K562 (cell line): ENCODE measurements at regions not wholly inside any gene's neighbourhood (a gene's known extent, or its start where the extent isn't known, plus 50 kb on each side); places are given as distances from the start of the nearest gene placed in this dataset.

ENCODE experiments used
- E2F3 ChIP-seq: fragments of 250-450 bp; sonication (Bioruptor Pico); IDR thresholded peaks from 2 replicates; pipeline ENCODE4 v1.4.0; 2020; ENCODE audit warnings: mild to moderate bottlenecking
- GMEB1 ChIP-seq: fragments of 250-450 bp; sonication (Bioruptor Pico); IDR thresholded peaks from 2 replicates; pipeline ENCODE4 v1.4.0; 2020; ENCODE audit warnings: mild to moderate bottlenecking
- PHTF2 ChIP-seq: fragments of 250-450 bp; sonication (Bioruptor Pico); IDR thresholded peaks from 2 replicates; pipeline ENCODE4 v1.5.0; 2021; ENCODE audit warnings: mild to moderate bottlenecking
- SRSF3 ChIP-seq: fragments of 200-400 bp; formaldehyde crosslinking; IDR thresholded peaks from 2 replicates; pipeline ENCODE4 v1.6.1; 2016; ENCODE audit warnings: mild to moderate bottlenecking, low read length, moderate library complexity; ENCODE audit not compliant: insufficient read depth
- XRCC4 ChIP-seq: IDR thresholded peaks from one replicate; pipeline ENCODE4 v1.6.1; 2011; ENCODE audit not compliant: insufficient read depth, insufficient read length; ENCODE audit errors: extremely low read depth
- ZNF121 ChIP-seq: sonication (generic); formaldehyde crosslinking; conservative IDR thresholded peaks from 2 replicates; pipeline ENCODE4 v1.8.0; 2022; ENCODE audit warnings: missing genetic modification reagents
- ZNF140 ChIP-seq: fragments of 250-450 bp; sonication (Bioruptor Pico); IDR thresholded peaks from 2 replicates; pipeline ENCODE4 v1.8.0; 2021; ENCODE audit warnings: moderate library complexity, mild to moderate bottlenecking, inconsistent platforms
- ZNF23 ChIP-seq: fragments of 250-450 bp; sonication (Bioruptor Pico); IDR thresholded peaks from 2 replicates; pipeline ENCODE4 v1.4.0; 2020; ENCODE audit warnings: mild to moderate bottlenecking
- ZNF318 ChIP-seq, 2 experiments: fragments of 450-650 bp; IDR thresholded peaks; 2 replicates each; pipeline ENCODE4 v1.6.1; 2016; ENCODE audit warnings: mild to moderate bottlenecking in 2 of 2, borderline replicate concordance in 1 of 2, low read depth in 1 of 2, moderate library complexity in 1 of 2
- ZNF398 ChIP-seq: fragments of 250-450 bp; sonication (Bioruptor Pico); IDR thresholded peaks from 2 replicates; pipeline ENCODE4 v1.8.0; 2021; ENCODE audit warnings: moderate library complexity, mild to moderate bottlenecking, inconsistent platforms
- ZNF696 ChIP-seq: fragments of 250-450 bp; sonication (Bioruptor Pico); conservative IDR thresholded peaks from 2 replicates; pipeline ENCODE4 v1.4.0; 2020; ENCODE audit warnings: mild to moderate bottlenecking, moderate library complexity
- TF ChIP-seq, protein P1 (sequence below): fragments of 450-650 bp; formaldehyde crosslinking; IDR thresholded peaks from 2 replicates; pipeline ENCODE4 v1.4.0; 2022; ENCODE audit warnings: missing genetic modification characterization
- TF ChIP-seq, protein P2 (sequence below): sonication (generic); formaldehyde crosslinking; IDR thresholded peaks from 2 replicates; pipeline ENCODE4 v1.8.1; 2023; ENCODE audit warnings: mild to moderate bottlenecking, missing genetic modification reagents

DNA sequence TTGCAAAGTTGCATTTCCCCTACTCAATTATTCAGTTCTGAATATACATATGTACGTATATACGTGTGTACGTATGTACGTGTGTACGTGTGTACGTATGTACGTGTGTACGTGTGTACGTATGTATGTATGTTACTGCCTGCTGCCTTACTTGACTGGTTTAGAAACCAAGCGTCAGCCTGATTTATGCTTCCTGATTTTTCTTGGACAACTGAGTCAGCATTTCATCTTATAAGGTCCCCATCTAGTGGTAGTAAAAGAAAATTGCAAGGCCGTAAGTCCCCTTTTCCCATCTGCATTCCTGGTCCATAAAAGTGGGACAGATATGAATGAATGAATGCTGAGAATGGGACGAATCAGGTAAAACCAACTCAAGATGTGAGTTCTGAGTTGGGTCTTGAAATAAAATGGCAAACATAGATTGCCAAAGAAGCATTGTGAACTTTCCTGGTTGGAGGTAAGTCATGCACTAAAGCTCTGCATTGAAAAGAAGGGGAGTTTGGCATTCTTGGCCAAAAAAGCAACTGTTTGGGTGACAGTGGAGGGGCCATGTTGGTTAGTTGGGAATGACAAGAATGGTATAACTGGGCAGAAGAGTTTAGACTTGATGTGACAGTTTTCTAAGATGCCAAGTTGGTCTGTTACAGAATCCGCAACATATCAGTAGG lies 76.4 kb upstream of the DNAH14 start (continued):
- TF ChIP-seq, protein P1, sequence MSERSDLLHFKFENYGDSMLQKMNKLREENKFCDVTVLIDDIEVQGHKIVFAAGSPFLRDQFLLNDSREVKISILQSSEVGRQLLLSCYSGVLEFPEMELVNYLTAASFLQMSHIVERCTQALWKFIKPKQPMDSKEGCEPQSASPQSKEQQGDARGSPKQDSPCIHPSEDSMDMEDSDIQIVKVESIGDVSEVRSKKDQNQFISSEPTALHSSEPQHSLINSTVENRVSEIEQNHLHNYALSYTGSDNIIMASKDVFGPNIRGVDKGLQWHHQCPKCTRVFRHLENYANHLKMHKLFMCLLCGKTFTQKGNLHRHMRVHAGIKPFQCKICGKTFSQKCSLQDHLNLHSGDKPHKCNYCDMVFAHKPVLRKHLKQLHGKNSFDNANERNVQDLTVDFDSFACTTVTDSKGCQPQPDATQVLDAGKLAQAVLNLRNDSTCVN (CRISPR knock-in tag), result no peak
- TF ChIP-seq ZNF23 (no peak), E2F3 (CRISPR knock-in tag) (no peak), GMEB1 (CRISPR knock-in tag) (peak; percentile 46; the same call in 1 of the 2 replicates), ZNF318 (IDR thresholded peaks at IDR 0.05; ENCODE audit: borderline replicate concordance in 1 of 2, low read depth in 1 of 2) (no peak), PHTF2 (CRISPR knock-in tag) (no peak), ZNF398 (CRISPR knock-in tag) (no peak), XRCC4 (no peak), ZNF696 (CRISPR knock-in tag) (no peak), SRSF3 (no peak), ZNF140 (CRISPR knock-in tag) (no peak), ZNF121 (CRISPR knock-in tag) (no peak)
- TF ChIP-seq, protein P2, sequence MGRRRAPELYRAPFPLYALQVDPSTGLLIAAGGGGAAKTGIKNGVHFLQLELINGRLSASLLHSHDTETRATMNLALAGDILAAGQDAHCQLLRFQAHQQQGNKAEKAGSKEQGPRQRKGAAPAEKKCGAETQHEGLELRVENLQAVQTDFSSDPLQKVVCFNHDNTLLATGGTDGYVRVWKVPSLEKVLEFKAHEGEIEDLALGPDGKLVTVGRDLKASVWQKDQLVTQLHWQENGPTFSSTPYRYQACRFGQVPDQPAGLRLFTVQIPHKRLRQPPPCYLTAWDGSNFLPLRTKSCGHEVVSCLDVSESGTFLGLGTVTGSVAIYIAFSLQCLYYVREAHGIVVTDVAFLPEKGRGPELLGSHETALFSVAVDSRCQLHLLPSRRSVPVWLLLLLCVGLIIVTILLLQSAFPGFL (CRISPR knock-in tag), result no peak
